ENCODE measurements at regions not wholly inside any gene's neighbourhood (a gene's known extent, or its start where the extent isn't known, plus 50 kb on each side); places are given as distances from the start of the nearest gene placed in this dataset.

DNA sequence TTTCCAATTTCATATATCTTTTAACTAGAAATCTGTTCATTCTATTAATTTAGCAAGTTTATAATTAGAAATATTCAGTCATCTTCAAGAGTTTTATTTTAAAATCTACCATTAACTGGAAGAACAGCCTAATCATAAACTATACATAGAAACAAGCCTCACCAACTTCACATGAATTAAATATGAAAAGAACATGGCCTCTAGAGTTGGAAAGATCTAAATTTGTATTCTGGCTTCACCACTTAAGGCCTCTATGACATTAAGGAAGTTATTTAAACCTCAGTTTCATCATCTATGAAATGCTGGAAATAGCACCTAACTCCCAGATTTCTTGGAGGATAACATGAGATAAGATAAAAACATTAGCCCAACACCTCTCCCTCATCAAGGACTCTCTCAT lies 51.4 kb upstream of the SCN7A start:
- Mint-ChIP-seq H3K9me3 (peaks cover 0 to 7% (median 0%) of the 10 kb centered on the region in 7 donors), H3K27me3 (ENCODE audit: low read depth in 3 of 3) (peaks cover 0 to 3% (median 2%) of the 10 kb centered on the region in 3 donors), H3K27ac (no peak overlapping the region), H3K36me3 (no peaks in the 10 kb centered on the region), H3K4me1 (no peaks in the 10 kb centered on the region), H3K4me3 (no peak overlapping the region)
- TF ChIP-seq, protein P1, sequence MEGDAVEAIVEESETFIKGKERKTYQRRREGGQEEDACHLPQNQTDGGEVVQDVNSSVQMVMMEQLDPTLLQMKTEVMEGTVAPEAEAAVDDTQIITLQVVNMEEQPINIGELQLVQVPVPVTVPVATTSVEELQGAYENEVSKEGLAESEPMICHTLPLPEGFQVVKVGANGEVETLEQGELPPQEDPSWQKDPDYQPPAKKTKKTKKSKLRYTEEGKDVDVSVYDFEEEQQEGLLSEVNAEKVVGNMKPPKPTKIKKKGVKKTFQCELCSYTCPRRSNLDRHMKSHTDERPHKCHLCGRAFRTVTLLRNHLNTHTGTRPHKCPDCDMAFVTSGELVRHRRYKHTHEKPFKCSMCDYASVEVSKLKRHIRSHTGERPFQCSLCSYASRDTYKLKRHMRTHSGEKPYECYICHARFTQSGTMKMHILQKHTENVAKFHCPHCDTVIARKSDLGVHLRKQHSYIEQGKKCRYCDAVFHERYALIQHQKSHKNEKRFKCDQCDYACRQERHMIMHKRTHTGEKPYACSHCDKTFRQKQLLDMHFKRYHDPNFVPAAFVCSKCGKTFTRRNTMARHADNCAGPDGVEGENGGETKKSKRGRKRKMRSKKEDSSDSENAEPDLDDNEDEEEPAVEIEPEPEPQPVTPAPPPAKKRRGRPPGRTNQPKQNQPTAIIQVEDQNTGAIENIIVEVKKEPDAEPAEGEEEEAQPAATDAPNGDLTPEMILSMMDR (IDR thresholded peaks at IDR 0.05), result no peak
- no peaks in the 10 kb centered on the region for H3K4me1 ChIP-seq (ENCODE audit: control insufficient read depth in 1 of 2, insufficient read depth in 2 of 2, low read length in 2 of 2)
- no peak for DNase-seq
- H3K27ac ChIP-seq (ENCODE audit: low read depth in 1 of 2, low read length in 2 of 2), result no peak overlapping the region
- H3K9me3 ChIP-seq (replicated peaks in 1 of 2; ENCODE audit: control insufficient read depth in 1 of 2, insufficient read depth in 1 of 2, low read length in 2 of 2), result no peaks in the 10 kb centered on the region
- H3K9ac ChIP-seq (ENCODE audit: insufficient read depth, low read length, poor library complexity, severe bottlenecking), result no peak overlapping the region
- no peaks in the 10 kb centered on the region for H4K20me1 ChIP-seq (ENCODE audit: insufficient read depth, low read length)
- H3K27me3 ChIP-seq (ENCODE audit: control insufficient read depth in 2 of 2, insufficient read depth in 2 of 2, low read length in 2 of 2), result no peaks in the 10 kb centered on the region
- no peaks in the 10 kb centered on the region for H3K79me2 ChIP-seq (ENCODE audit: insufficient read depth, low read length)
- H2AFZ ChIP-seq (ENCODE audit: insufficient read depth, low read depth, low read length, poor library complexity, severe bottlenecking), result no peak overlapping the region
- no peak overlapping the region for H3K4me3 ChIP-seq (replicated peaks in 1 of 3; ENCODE audit: low read depth in 2 of 3, low read length in 3 of 3)
- intact Hi-C loops (cut with micrococcal nuclease), result no loop called here
- H3K4me2 ChIP-seq (replicated peaks; ENCODE audit: extremely low read depth, low read length, poor library complexity, severe bottlenecking), result no peak overlapping the region
- H3K36me3 ChIP-seq (replicated peaks in 1 of 2; ENCODE audit: control insufficient read depth in 1 of 2, insufficient read depth in 2 of 2, low read length in 2 of 2), result no peaks in the 10 kb centered on the region
